AG10803 (cell line): ENCODE measurements at regions not wholly inside any gene's neighbourhood (a gene's known extent, or its start where the extent isn't known, plus 50 kb on each side); places are given as distances from the start of the nearest gene placed in this dataset.

Experiments used
- DNase-seq: peaks from one replicate; pipeline ENCODE4 v3.0.0; 2010; ENCODE audit warnings: low read depth
- H3K4me3 ChIP-seq: 2 replicates; pipeline ENCODE4 v1.5.1; 2011; ENCODE audit warnings: mild to moderate bottlenecking, low read length, control low read depth
- TF ChIP-seq, protein P1 (sequence below): conservative IDR thresholded peaks from 2 replicates; pipeline ENCODE4 v1.5.1; 2011; ENCODE audit warnings: mild to moderate bottlenecking, low read length, control low read depth, inconsistent platforms

DNA sequence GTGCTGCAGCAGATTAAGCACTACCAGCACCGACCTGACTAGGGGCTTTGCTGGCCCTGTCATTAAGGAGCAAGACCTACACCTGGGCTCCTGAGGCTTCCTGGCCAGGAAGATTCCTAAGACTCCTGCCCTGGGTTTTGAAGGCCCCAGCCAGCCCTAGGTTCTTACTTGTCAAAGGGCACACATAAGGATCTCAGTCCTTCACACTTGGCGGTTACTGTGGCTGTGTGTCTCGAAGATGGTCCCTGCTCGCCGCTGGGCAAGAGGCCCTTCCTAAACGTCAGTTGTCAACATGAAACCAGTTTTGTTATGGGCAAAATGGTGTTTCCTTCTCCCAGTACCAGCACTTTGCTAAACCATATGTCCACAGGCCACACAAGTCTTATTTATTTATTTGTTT, 470.6 kb downstream of the TOX3 start:
- H3K4me3 ChIP-seq, result no peak overlapping the region
- TF ChIP-seq, protein P1, sequence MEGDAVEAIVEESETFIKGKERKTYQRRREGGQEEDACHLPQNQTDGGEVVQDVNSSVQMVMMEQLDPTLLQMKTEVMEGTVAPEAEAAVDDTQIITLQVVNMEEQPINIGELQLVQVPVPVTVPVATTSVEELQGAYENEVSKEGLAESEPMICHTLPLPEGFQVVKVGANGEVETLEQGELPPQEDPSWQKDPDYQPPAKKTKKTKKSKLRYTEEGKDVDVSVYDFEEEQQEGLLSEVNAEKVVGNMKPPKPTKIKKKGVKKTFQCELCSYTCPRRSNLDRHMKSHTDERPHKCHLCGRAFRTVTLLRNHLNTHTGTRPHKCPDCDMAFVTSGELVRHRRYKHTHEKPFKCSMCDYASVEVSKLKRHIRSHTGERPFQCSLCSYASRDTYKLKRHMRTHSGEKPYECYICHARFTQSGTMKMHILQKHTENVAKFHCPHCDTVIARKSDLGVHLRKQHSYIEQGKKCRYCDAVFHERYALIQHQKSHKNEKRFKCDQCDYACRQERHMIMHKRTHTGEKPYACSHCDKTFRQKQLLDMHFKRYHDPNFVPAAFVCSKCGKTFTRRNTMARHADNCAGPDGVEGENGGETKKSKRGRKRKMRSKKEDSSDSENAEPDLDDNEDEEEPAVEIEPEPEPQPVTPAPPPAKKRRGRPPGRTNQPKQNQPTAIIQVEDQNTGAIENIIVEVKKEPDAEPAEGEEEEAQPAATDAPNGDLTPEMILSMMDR, result no peak
- no peak for DNase-seq

DNA sequence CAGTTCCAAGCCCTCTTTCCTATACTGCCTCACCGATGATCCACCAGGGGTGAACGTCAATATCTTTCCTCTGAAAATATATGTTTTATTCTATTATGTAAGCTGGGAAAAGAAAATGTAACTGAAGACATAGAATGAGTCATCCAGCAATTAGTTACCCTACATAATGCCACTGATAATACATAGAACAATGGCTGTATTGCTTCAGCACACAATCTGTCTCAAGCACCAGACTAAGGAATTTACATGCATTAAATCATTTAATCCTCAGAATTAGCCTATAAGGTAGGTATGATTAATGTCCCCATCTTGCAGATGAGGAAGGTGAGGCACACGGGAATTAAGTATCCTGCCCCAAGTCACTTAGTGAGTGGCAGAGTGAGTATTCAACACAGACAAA, 472.8 kb downstream of the TOX3 start:
- no peak overlapping the region for H3K4me3 ChIP-seq
- no peak for DNase-seq
- TF ChIP-seq, protein P1, result no peak

GRCh38 chr16:52073024-52073423, 473.9 kb downstream of the TOX3 start:
- DNase-seq, result no peak
- TF ChIP-seq, protein P1, result no peak
- H3K4me3 ChIP-seq, result no peak overlapping the region

- no peak overlapping the region for H3K4me3 ChIP-seq
- TF ChIP-seq, protein P1, result no peak
- DNase-seq, result no peak
Observed at GRCh38 chr16:52071101-52071500, 475.8 kb downstream of the TOX3 start.

- no peak for DNase-seq
- no peak overlapping the region for H3K4me3 ChIP-seq
- TF ChIP-seq, protein P1, result no peak
Observed at GRCh38 chr16:52070341-52071057, 476.4 kb downstream of the TOX3 start.

DNA sequence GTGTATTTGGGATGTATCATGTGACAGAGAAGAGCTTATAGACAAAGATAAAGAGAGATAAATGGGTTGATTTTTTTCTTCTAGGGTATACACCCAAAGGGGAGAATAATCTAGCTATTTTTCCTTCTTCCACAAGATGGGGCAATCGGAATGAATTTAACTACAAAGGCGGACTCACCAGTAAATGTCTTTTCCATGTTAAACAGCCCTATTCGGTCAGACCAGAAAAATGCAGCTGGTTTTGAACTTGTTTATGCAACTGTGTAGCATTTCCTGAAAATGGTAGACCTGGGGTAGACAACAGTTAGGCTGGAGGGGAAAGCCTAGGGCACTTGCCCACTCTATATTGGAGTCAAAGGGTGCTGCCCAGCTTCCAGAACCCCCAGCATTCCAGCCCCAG, 477.1 kb downstream of the TOX3 start:
- TF ChIP-seq, protein P1, result peak; percentile 28
- peak; percentile 26 for DNase-seq
- H3K4me3 ChIP-seq, result no peak overlapping the region

- TF ChIP-seq, protein P1, result no peak
- H3K4me3 ChIP-seq, result no peak overlapping the region
- DNase-seq, result peak; percentile 25
Observed at GRCh38 chr16:52068447-52069074, 478.4 kb downstream of the TOX3 start.
